Activated CD4-positive, alpha-beta T cell treated with anti-CD3 and anti-CD28 coated beads, Interleukin-2, amount 10 ng/mL, durations not matched to agents 24 days and 14 days (primary cell): ENCODE measurements at regions not wholly inside any gene's neighbourhood (a gene's known extent, or its start where the extent isn't known, plus 50 kb on each side); places are given as distances from the start of the nearest gene placed in this dataset.
A peak's percentile ranks its signal among the peaks of the same experiment; 100 is the strongest.
"Not testable (repeated sequence)": the region's sequence is repeated elsewhere in the genome, so short reads cannot be mapped to it uniquely, and the experiment has no call there.

ENCODE experiments used
- DNase-seq: peaks from one replicate; pipeline ENCODE4 v3.0.0; 2022
- H3K27ac Mint-ChIP-seq: one replicate; pipeline ENCODE4 v1.8.0; 2022; ENCODE audit warnings: mild to moderate bottlenecking, mixed read lengths
- H3K27me3 Mint-ChIP-seq: one replicate; pipeline ENCODE4 v1.8.0; 2022; ENCODE audit warnings: mixed read lengths
- H3K36me3 Mint-ChIP-seq: one replicate; pipeline ENCODE4 v1.8.0; 2022; ENCODE audit warnings: low read depth, mild to moderate bottlenecking, mixed read lengths
- H3K4me1 Mint-ChIP-seq: one replicate; pipeline ENCODE4 v1.8.0; 2021; ENCODE audit warnings: mixed read lengths
- H3K4me3 Mint-ChIP-seq: one replicate; pipeline ENCODE4 v1.8.0; 2022; ENCODE audit warnings: mild to moderate bottlenecking, moderate library complexity, mixed read lengths
- H3K9me3 Mint-ChIP-seq: one replicate; pipeline ENCODE4 v1.8.0; 2021; ENCODE audit warnings: mixed read lengths
- intact Hi-C: fragments of 100-400 bp; cut with micrococcal nuclease; formaldehyde crosslinking; loops from one replicate; pipeline ENCODE4 v1.15.1; 2023

DNA sequence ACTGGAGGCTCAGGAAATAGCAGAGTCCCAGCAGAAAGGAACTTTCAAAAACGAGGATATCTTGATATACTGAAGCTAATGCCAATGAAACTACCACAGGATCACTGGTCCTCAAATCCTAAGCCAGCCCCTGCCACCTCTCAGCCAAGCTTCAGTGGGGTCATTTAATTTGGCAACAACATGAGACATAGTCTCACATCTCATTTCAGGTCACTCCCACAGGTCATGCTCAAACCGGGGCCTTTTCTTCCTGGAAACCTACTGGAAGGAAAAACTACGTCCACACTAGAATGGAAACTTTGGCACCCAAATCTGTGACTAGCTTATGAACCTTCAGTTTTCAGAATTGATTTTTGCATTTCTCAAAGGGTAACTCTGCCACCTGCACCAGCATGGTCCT is 61.9 kb upstream of the CYP2D6 start:
- DNase-seq: no peak
- intact Hi-C loops: no loop called here
- Mint-ChIP-seq H3K27ac (peak overlapping the region; percentile 3), H3K9me3 (no peaks in the 10 kb centered on the region), H3K4me1 (peaks cover 44% of the 10 kb centered on the region), H3K4me3 (no peak overlapping the region), H3K36me3 (peaks cover 12% of the 10 kb centered on the region), H3K27me3 (no peaks in the 10 kb centered on the region)

- H3K36me3 Mint-ChIP-seq: peaks cover 15% of the 10 kb centered on the region
- no peak overlapping the region for H3K27ac Mint-ChIP-seq
- DNase-seq: no peak
- no peaks in the 10 kb centered on the region for H3K27me3 Mint-ChIP-seq
- no peaks in the 10 kb centered on the region for H3K9me3 Mint-ChIP-seq
- H3K4me3 Mint-ChIP-seq: no peak overlapping the region
- intact Hi-C loops: no loop called here
- peaks cover 48% of the 10 kb centered on the region for H3K4me1 Mint-ChIP-seq
These were observed 59.7 kb upstream of the CYP2D6 start for GRCh38 chr22:42190274-42190673.

GRCh38 chr22:42189761-42190160 is 59.2 kb upstream of the CYP2D6 start:
- H3K4me1 Mint-ChIP-seq: peaks cover 49% of the 10 kb centered on the region
- intact Hi-C loops: no loop called here

DNA sequence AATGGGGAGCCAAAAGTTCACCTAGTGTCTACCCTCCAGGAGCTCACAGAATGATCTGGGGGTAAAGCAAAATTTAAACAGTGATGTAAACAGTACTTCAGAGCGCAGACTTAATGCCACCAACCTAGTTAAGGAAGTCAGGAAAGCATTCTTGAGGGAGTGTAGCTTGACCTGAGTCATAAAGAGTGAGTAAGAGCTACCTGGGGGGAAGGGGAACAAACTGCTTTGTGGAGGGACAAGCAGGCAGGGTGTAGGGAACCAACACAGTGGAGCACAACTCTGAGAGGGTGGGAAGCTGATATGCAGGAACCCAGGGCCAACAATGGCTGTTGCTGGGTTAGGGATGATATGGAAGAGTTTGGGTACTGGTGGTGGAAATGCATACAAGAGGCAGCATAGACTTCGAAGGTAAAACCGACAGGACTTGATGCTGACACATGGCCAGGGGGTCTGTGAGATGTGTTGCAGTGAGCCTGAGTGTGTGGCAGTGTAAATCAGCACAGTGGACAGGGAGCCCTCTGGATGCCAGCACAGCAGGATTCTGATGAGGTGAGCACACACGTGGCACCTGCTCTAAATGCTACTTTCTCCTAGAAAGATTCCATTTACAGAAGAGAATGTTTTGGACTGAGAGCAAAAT is 58.3 kb upstream of the CYP2D6 start:
- peaks cover 46% of the 10 kb centered on the region for H3K4me1 Mint-ChIP-seq

More at GRCh38 chr22:42189761-42190160, 59.2 kb upstream of the CYP2D6 start:
- H3K4me3 Mint-ChIP-seq: no peak overlapping the region
- H3K36me3 Mint-ChIP-seq: peaks cover 15% of the 10 kb centered on the region
- no peaks in the 10 kb centered on the region for H3K27me3 Mint-ChIP-seq
- no peaks in the 10 kb centered on the region for H3K9me3 Mint-ChIP-seq
- DNase-seq: no peak
- no peak overlapping the region for H3K27ac Mint-ChIP-seq

DNA sequence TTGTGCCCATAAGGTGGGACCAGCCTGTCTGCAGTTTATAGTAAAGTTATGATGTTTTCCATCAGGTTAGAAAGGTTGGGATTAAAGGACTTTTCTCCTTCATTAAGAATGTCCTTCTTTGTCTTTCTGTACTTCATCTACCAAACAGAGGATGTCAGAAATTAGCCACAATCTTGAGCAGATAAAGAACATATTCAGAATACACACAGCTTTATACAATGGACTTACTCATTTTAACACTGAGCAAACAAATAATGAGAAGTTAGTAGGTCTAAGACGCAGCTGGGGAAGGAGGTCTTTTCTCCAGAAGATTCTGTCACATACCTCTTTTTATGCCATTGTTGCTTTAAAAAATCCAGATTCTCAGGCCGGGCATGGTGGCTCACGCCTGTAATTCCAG is 57.0 kb upstream of the CYP2D6 start:
- DNase-seq: no peak

More for the DNA sequence above, 58.3 kb upstream of the CYP2D6 start:
- Mint-ChIP-seq H3K4me3 (no peak overlapping the region), H3K27ac (no peak overlapping the region), H3K9me3 (no peaks in the 10 kb centered on the region), H3K27me3 (no peaks in the 10 kb centered on the region), H3K36me3 (peaks cover 15% of the 10 kb centered on the region)
- intact Hi-C loops: no loop called here
- DNase-seq: no peak

DNA sequence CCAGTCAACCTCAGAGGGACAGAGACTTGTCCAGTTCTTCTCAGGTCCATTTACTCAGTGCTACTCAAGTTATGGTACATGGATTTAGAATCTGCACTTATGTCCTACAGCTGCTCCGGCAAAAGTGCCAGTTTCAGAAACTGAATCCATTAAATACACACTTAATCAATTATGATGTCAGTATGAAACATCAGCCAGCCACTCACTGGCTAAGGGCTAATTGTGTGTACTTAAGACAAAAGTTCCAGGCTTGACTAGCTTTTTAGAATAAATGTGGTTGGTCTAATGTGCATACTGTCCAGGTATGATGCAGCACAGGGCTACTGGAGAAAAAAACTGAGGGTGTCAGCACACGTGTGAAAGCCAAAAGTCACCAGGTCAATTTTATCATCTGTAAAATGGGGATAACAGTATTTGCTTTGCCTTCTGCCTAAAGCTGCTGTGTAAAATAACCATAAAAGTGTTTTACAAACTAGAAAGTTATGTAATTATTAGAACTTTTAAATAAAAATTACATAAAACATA is 55.4 kb upstream of the CYP2D6 start:
- Mint-ChIP-seq H3K4me1 (peaks cover 52% of the 10 kb centered on the region), H3K36me3 (peaks cover 15% of the 10 kb centered on the region), H3K4me3 (no peak overlapping the region), H3K27ac (no peak overlapping the region), H3K27me3 (no peaks in the 10 kb centered on the region), H3K9me3 (no peaks in the 10 kb centered on the region)
- no peak for DNase-seq
- intact Hi-C loops: no loop called here

More for the DNA sequence above, 57.0 kb upstream of the CYP2D6 start:
- intact Hi-C loops: no loop called here
- no peak overlapping the region for H3K27ac Mint-ChIP-seq
- no peaks in the 10 kb centered on the region for H3K9me3 Mint-ChIP-seq
- H3K36me3 Mint-ChIP-seq: peaks cover 15% of the 10 kb centered on the region
- H3K4me3 Mint-ChIP-seq: no peak overlapping the region
- no peaks in the 10 kb centered on the region for H3K27me3 Mint-ChIP-seq
- peaks cover 49% of the 10 kb centered on the region for H3K4me1 Mint-ChIP-seq

DNA sequence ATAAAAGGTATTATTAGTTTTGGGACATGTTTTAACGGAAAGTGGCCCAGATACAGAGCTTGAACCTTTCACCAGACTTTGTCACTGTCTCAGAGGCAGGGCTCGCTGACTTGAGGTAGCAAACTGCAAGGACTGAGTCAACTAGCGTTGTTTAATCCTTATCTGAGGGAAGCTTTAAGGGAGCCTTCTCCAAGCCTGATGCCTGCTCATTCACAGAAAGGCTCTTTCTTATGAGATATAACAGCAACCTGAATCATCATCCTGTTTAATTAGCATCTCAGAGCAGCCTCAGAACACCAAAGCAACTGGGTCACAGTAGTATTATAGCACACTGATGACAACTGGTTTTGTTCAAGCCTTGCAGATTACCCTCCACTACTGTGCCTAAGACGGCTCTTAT is 54.2 kb upstream of the CYP2D6 start:
- Mint-ChIP-seq H3K4me1 (peaks cover 63% of the 10 kb centered on the region), H3K36me3 (peaks cover 12% of the 10 kb centered on the region), H3K27me3 (no peaks in the 10 kb centered on the region), H3K27ac (no peak overlapping the region), H3K9me3 (no peaks in the 10 kb centered on the region), H3K4me3 (no peak overlapping the region)
- intact Hi-C loops: no loop called here
- DNase-seq: no peak

- H3K4me1 Mint-ChIP-seq: peaks cover 61% of the 10 kb centered on the region
- peaks cover 13% of the 10 kb centered on the region for H3K36me3 Mint-ChIP-seq
- not testable (repeated sequence) for H3K4me3 Mint-ChIP-seq, H3K9me3 Mint-ChIP-seq, DNase-seq, H3K27me3 Mint-ChIP-seq
- peak overlapping the region; percentile 46 for H3K27ac Mint-ChIP-seq
- intact Hi-C loops: loop anchor here (2.0 kb wide), 1 partner anchor 19 kb away; no protein-coding TSS in a partner anchor
These were observed 53.0 kb upstream of the CYP2D6 start for GRCh38 chr22:42183461-42184059.

DNA sequence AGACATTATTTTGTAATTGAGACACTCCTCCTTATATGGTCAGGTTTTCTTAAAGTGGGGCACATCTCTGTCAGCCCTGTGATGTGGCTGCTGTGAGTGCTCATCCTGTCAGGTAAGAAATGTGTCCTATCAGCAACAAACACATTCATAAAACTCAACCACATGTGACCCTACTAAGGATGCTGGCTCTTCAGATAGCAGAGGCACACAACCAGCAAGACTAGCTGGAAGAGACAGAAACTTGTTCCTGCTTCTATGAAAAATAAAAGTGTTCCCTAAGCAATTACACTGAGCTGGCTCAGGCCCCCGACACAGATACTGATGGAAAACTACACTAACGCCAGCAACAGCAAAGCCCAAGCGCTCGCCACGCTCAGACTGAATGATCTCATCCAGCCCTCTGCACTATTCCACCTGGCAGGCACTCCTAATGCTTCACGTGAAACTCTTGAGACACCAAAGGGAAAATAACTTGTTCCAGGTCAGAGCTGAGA is 49.8 kb upstream of the CYP2D6 start:
- Mint-ChIP-seq H3K4me3 (peak overlapping the region; percentile 57), H3K27me3 (no peaks in the 10 kb centered on the region), H3K9me3 (no peaks in the 10 kb centered on the region), H3K36me3 (peaks cover 28% of the 10 kb centered on the region), H3K4me1 (peaks cover 65% of the 10 kb centered on the region), H3K27ac (peak overlapping the region; percentile 82)
- peak; percentile 82 for DNase-seq
- intact Hi-C loops: no loop called here
